ENCODE measurements at regions not wholly inside any gene's neighbourhood (a gene's known extent, or its start where the extent isn't known, plus 50 kb on each side); places are given as distances from the start of the nearest gene placed in this dataset.

GRCh38 chr2:59084326-59084725 lies 843.2 kb upstream of the FANCL start:
- no peak for TF ChIP-seq CTCF (IDR thresholded peaks at IDR 0.05)
- TF ChIP-seq SIN3A (IDR thresholded peaks at IDR 0.05; ENCODE audit: borderline replicate concordance, insufficient read depth, low read depth, low read length) = no peak
- TF ChIP-seq POLR2AphosphoS5 (IDR thresholded peaks at IDR 0.05; ENCODE audit: low read depth, low read length) = no peak
- no peak for TF ChIP-seq REST (IDR thresholded peaks at IDR 0.05; ENCODE audit: insufficient read depth in 1 of 2, low read depth in 2 of 2, low read length in 1 of 2)
